T-helper 2 cell treated with Interferon-gamma antibody and Interleukin-4, amounts not matched to agents 5 μg/mL and 100 μg/mL, for 36 hours (primary cell): ENCODE measurements at regions not wholly inside any gene's neighbourhood (a gene's known extent, or its start where the extent isn't known, plus 50 kb on each side); places are given as distances from the start of the nearest gene placed in this dataset.

Experiments
- DNase-seq: peaks from one replicate; pipeline ENCODE4 v3.0.0; 2021; ENCODE audit warnings: low spot score
- H3K27ac Mint-ChIP-seq: one replicate; pipeline ENCODE4 v1.8.0; 2021; ENCODE audit warnings: mild to moderate bottlenecking, mixed read lengths
- H3K27me3 Mint-ChIP-seq: one replicate; pipeline ENCODE4 v1.8.0; 2021; ENCODE audit warnings: low read depth, mixed read lengths
- H3K36me3 Mint-ChIP-seq: one replicate; pipeline ENCODE4 v1.8.0; 2021; ENCODE audit warnings: low read depth, mixed read lengths
- H3K4me1 Mint-ChIP-seq: one replicate; pipeline ENCODE4 v1.8.0; 2021; ENCODE audit warnings: low read depth, mixed read lengths
- H3K4me3 Mint-ChIP-seq: one replicate; pipeline ENCODE4 v1.8.0; 2022; ENCODE audit warnings: mild to moderate bottlenecking, moderate library complexity, mixed read lengths
- H3K9me3 Mint-ChIP-seq: one replicate; pipeline ENCODE4 v1.8.0; 2021; ENCODE audit warnings: mixed read lengths

- Mint-ChIP-seq H3K4me3 (no peak overlapping the region), H3K4me1 (no peaks in the 10 kb centered on the region), H3K9me3 (no peaks in the 10 kb centered on the region), H3K27me3 (no peaks in the 10 kb centered on the region), H3K27ac (no peak overlapping the region), H3K36me3 (no peaks in the 10 kb centered on the region)
- no peak for DNase-seq
These were observed 143.3 kb downstream of the GLI2 start for GRCh38 chr2:120878970-120879369.

- no peak for DNase-seq
- H3K4me1 Mint-ChIP-seq, result no peaks in the 10 kb centered on the region
- H3K4me3 Mint-ChIP-seq, result no peak overlapping the region
- no peak overlapping the region for H3K27ac Mint-ChIP-seq
- H3K27me3 Mint-ChIP-seq, result no peaks in the 10 kb centered on the region
- H3K9me3 Mint-ChIP-seq, result no peaks in the 10 kb centered on the region
- H3K36me3 Mint-ChIP-seq, result no peaks in the 10 kb centered on the region
These were observed 144.0 kb downstream of the GLI2 start for GRCh38 chr2:120879431-120880295.

- H3K27me3 Mint-ChIP-seq, result no peaks in the 10 kb centered on the region
- no peaks in the 10 kb centered on the region for H3K36me3 Mint-ChIP-seq
- DNase-seq, result no peak
- no peak overlapping the region for H3K27ac Mint-ChIP-seq
- H3K4me1 Mint-ChIP-seq, result no peaks in the 10 kb centered on the region
- no peaks in the 10 kb centered on the region for H3K9me3 Mint-ChIP-seq
- H3K4me3 Mint-ChIP-seq, result no peak overlapping the region
These were observed 144.7 kb downstream of the GLI2 start for GRCh38 chr2:120880381-120880780.

GRCh38 chr2:120881981-120882788, 146.5 kb downstream of the GLI2 start:
- Mint-ChIP-seq H3K4me3 (no peak overlapping the region), H3K9me3 (no peaks in the 10 kb centered on the region), H3K27ac (no peak overlapping the region), H3K36me3 (no peaks in the 10 kb centered on the region), H3K4me1 (no peaks in the 10 kb centered on the region), H3K27me3 (no peaks in the 10 kb centered on the region)
- DNase-seq, result no peak

- H3K4me3 Mint-ChIP-seq, result no peak overlapping the region
- no peaks in the 10 kb centered on the region for H3K9me3 Mint-ChIP-seq
- H3K36me3 Mint-ChIP-seq, result no peaks in the 10 kb centered on the region
- H3K27ac Mint-ChIP-seq, result no peak overlapping the region
- no peaks in the 10 kb centered on the region for H3K4me1 Mint-ChIP-seq
- no peak for DNase-seq
- H3K27me3 Mint-ChIP-seq, result no peaks in the 10 kb centered on the region
These were observed 148.2 kb downstream of the GLI2 start for GRCh38 chr2:120883607-120884440.

GRCh38 chr2:120884472-120885290, 149.0 kb downstream of the GLI2 start:
- no peak for DNase-seq
- H3K27ac Mint-ChIP-seq, result no peak overlapping the region
- no peaks in the 10 kb centered on the region for H3K36me3 Mint-ChIP-seq
- no peaks in the 10 kb centered on the region for H3K27me3 Mint-ChIP-seq
- H3K4me1 Mint-ChIP-seq, result no peaks in the 10 kb centered on the region
- H3K9me3 Mint-ChIP-seq, result no peaks in the 10 kb centered on the region
- H3K4me3 Mint-ChIP-seq, result no peak overlapping the region

GRCh38 chr2:120885321-120885720, 149.7 kb downstream of the GLI2 start:
- Mint-ChIP-seq H3K27me3 (no peaks in the 10 kb centered on the region), H3K27ac (no peak overlapping the region), H3K4me3 (no peak overlapping the region)

GRCh38 chr2:120885749-120886148, 150.1 kb downstream of the GLI2 start:
- no peaks in the 10 kb centered on the region for H3K9me3 Mint-ChIP-seq
- H3K27ac Mint-ChIP-seq, result no peak overlapping the region
- no peaks in the 10 kb centered on the region for H3K4me1 Mint-ChIP-seq
- H3K4me3 Mint-ChIP-seq, result no peak overlapping the region
- no peaks in the 10 kb centered on the region for H3K36me3 Mint-ChIP-seq
- H3K27me3 Mint-ChIP-seq, result no peaks in the 10 kb centered on the region
- no peak for DNase-seq

More at GRCh38 chr2:120885321-120885720, 149.7 kb downstream of the GLI2 start:
- H3K9me3 Mint-ChIP-seq, result no peaks in the 10 kb centered on the region
- no peaks in the 10 kb centered on the region for H3K36me3 Mint-ChIP-seq
- no peaks in the 10 kb centered on the region for H3K4me1 Mint-ChIP-seq
- DNase-seq, result no peak

- H3K4me3 Mint-ChIP-seq, result no peak overlapping the region
- H3K4me1 Mint-ChIP-seq, result no peaks in the 10 kb centered on the region
- no peaks in the 10 kb centered on the region for H3K27me3 Mint-ChIP-seq
- H3K36me3 Mint-ChIP-seq, result no peaks in the 10 kb centered on the region
- H3K27ac Mint-ChIP-seq, result no peak overlapping the region
- no peaks in the 10 kb centered on the region for H3K9me3 Mint-ChIP-seq
- DNase-seq, result no peak
These were observed 151.1 kb downstream of the GLI2 start for GRCh38 chr2:120886534-120887319.

- Mint-ChIP-seq H3K9me3 (no peaks in the 10 kb centered on the region), H3K4me3 (no peak overlapping the region), H3K27me3 (no peaks in the 10 kb centered on the region), H3K27ac (no peak overlapping the region), H3K4me1 (no peaks in the 10 kb centered on the region), H3K36me3 (no peaks in the 10 kb centered on the region)
- no peak for DNase-seq
These were observed 151.6 kb downstream of the GLI2 start for GRCh38 chr2:120887320-120887697.

- H3K36me3 Mint-ChIP-seq, result no peaks in the 10 kb centered on the region
- H3K9me3 Mint-ChIP-seq, result no peaks in the 10 kb centered on the region
- H3K4me3 Mint-ChIP-seq, result no peak overlapping the region
- no peak for DNase-seq
- H3K27ac Mint-ChIP-seq, result no peak overlapping the region
- H3K27me3 Mint-ChIP-seq, result no peaks in the 10 kb centered on the region
- no peaks in the 10 kb centered on the region for H3K4me1 Mint-ChIP-seq
These were observed 152.1 kb downstream of the GLI2 start for GRCh38 chr2:120887741-120888231.

- H3K4me3 Mint-ChIP-seq, result no peak overlapping the region
- no peaks in the 10 kb centered on the region for H3K4me1 Mint-ChIP-seq
- no peak overlapping the region for H3K27ac Mint-ChIP-seq
- no peak for DNase-seq
- H3K36me3 Mint-ChIP-seq, result no peaks in the 10 kb centered on the region
- no peaks in the 10 kb centered on the region for H3K9me3 Mint-ChIP-seq
- H3K27me3 Mint-ChIP-seq, result no peaks in the 10 kb centered on the region
These were observed 153.2 kb downstream of the GLI2 start for GRCh38 chr2:120888851-120889250.
